Activated naive CD4-positive, alpha-beta T cell treated with anti-CD3 and anti-CD28 coated beads, Interleukin-2, amount 50 U/mL, for 72 hours (primary cell): ENCODE measurements at regions not wholly inside any gene's neighbourhood (a gene's known extent, or its start where the extent isn't known, plus 50 kb on each side); places are given as distances from the start of the nearest gene placed in this dataset.

ENCODE experiments used
- ATAC-seq, 2 donors: fragments of 150-1000 bp; cut with Tn5 transposase; 2 replicates each; pipeline ENCODE4 v1.10.0; 2021; ENCODE audit warnings: mild to moderate bottlenecking in 2 of 2, moderate library complexity in 2 of 2
- DNase-seq, 2 donors: peaks; one replicate each; pipeline ENCODE4 v3.0.0; 2021 to 2022; ENCODE audit warnings: low spot score in 2 of 2
- H3K27ac Mint-ChIP-seq, 2 donors: one replicate each; pipeline ENCODE4 v1.8.0; 2022; ENCODE audit warnings: mild to moderate bottlenecking in 2 of 2, mixed read lengths in 2 of 2
- H3K36me3 Mint-ChIP-seq, 2 donors: one replicate each; pipeline ENCODE4 v1.8.0; 2022; ENCODE audit warnings: mixed read lengths in 2 of 2
- H3K9me3 Mint-ChIP-seq, 2 donors: one replicate each; pipeline ENCODE4 v1.8.0; 2022; ENCODE audit warnings: mixed read lengths in 2 of 2

DNA sequence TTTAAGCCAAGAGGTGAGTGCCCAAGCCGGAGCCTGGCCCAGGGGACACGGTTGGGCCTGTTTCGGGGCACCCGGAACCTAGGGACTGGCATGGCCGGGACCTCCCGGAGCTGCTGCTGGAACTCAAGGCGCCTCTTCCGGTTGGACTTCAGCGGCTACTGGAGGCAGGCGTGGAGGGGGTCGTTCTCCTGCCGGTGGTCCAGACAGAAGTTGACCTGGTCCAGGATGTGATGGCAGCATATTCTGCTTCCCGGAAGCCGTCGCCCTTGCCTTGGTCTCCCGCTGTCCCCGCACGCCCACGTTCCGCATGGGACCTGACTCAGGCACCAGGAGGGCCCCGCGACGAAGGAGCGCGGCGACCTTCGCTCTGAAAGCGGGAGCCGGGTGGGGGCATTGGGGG, 240.8 kb downstream of the FOXA2 start:
- H3K9me3 Mint-ChIP-seq = no peaks in the 10 kb centered on the region
- no peak for ATAC-seq
- H3K36me3 Mint-ChIP-seq = no peaks in the 10 kb centered on the region
- DNase-seq = no peak
- H3K27ac Mint-ChIP-seq = no peak overlapping the region

GRCh38 chr20:22342410-22342809, 242.0 kb downstream of the FOXA2 start:
- Mint-ChIP-seq H3K9me3 (no peaks in the 10 kb centered on the region), H3K27ac (no peak overlapping the region), H3K36me3 (no peaks in the 10 kb centered on the region)
- DNase-seq (no peak), ATAC-seq (no peak)

DNA sequence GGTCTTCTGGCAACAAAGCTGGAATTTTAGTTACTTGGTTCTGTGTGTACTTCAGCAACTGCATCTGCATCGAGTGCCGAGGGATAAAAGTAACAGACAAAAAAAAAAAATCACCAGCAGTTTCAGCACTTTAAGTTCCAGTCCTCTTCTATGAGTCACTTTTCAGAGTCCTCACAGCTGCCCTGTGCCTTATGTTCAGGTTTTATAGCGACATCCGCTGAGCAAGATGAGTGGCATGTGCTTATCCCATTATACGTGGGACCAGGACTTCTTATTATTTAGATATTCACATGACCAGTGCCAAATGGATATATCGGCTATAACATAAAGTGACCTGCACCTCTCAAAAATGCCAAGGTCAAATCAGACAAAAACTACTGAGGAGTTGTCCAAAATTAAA, 242.9 kb downstream of the FOXA2 start:
- no peak for DNase-seq
- H3K36me3 Mint-ChIP-seq = no peaks in the 10 kb centered on the region
- no peak for ATAC-seq
- H3K9me3 Mint-ChIP-seq = no peaks in the 10 kb centered on the region
- H3K27ac Mint-ChIP-seq = no peak overlapping the region

DNA sequence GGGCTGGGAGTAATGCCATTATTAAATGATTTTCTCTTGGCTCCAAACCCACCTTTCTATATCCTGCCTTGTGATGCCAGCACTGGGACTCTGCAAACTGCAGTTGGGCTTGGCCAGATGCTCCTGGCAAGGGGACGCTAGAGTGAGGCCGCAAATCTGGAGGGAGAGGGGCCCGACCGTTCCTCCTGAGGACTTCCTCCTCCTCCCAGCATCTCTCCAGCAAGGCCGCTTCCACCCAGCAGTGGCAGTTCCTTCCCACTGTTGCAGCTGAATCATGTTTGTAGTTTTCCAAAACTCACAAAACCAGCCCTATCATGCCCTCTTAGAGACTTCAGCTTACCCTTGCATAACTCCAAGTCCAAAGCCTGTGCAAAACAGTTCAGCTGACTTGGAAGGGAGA, 244.4 kb downstream of the FOXA2 start:
- no peak overlapping the region for H3K27ac Mint-ChIP-seq
- DNase-seq (no peak), ATAC-seq (no peak)
- no peaks in the 10 kb centered on the region for H3K36me3 Mint-ChIP-seq
- no peaks in the 10 kb centered on the region for H3K9me3 Mint-ChIP-seq

DNA sequence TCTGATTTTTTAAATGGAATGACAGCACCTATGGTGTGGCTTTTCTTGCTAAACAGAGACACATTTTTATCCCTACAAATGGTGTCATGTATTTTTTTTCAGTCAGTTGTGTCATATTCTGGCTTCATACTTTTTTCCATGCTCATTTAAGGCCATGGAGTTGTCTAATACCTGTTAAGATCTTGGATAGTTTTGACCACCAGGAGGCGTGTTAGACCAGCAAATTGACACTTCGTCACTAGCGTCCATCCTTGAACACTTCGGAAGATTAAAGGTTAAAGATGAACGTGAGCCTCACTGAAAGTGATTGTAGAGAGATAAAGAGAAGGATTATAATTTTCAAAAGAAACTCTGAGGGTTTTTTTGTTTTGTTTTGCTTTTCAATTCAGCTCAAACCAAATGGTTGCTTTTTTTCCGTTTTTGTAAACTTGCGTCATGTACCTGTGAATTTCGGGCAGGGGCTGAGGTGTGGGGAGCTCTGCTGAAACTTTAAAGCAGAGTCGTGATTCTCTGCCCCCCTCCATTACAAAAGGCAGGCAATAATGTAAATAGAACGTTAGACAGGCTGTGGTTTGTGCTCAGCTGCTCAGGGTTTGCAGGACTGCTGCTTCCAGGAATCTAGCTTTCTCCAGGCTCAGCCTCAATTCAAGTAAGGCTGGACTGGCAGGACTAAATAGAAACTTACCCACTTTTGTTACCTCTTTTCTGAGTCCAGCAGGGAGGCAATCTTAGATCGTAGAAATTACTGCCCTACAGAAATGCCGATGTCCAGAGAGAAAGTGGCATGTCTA, 245.1 kb downstream of the FOXA2 start:
- peak in 1 of 2 donors; percentile 51 for DNase-seq
- Mint-ChIP-seq H3K27ac (no peak overlapping the region), H3K36me3 (no peaks in the 10 kb centered on the region), H3K9me3 (no peaks in the 10 kb centered on the region)
- peak; percentile 51 to 68 for ATAC-seq

DNA sequence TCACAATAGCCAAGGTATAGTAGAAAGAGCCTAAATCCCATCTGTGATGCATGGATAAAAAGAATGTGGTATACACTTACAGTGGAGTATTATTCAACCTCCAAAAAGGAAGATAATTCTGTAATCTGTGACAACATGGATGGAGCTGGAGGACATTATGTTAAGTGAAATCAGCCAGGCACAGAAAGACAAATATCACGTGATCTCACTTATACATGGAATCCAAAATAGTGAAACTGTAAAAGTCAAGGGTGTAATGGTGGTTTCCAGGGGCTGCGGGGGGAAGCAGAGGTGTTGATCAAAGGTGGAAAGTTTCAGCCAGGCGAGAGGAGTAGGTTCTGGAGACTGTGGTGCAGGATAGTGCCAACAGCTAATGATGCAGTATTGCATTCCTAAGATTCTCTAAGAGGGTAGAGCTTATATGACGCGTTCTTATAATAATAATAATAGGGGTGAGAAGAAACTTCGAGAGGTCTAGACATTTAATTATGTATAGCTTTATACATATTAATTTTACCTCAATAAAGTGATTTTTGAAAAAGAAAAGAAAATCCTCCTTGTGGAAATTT, 246.1 kb downstream of the FOXA2 start:
- ATAC-seq (no peak), DNase-seq (no peak)
- Mint-ChIP-seq H3K36me3 (peaks cover 0 to under 1% of the 10 kb centered on the region in 2 donors), H3K9me3 (no peaks in the 10 kb centered on the region), H3K27ac (no peak overlapping the region)

GRCh38 chr20:22335210-22335609, 249.2 kb downstream of the FOXA2 start:
- H3K9me3 Mint-ChIP-seq = no peaks in the 10 kb centered on the region
- DNase-seq (no peak), ATAC-seq (no peak)
- no peak overlapping the region for H3K27ac Mint-ChIP-seq
- H3K36me3 Mint-ChIP-seq = peaks cover 0 to 4% of the 10 kb centered on the region in 2 donors

GRCh38 chr20:22333885-22334545, 250.4 kb downstream of the FOXA2 start:
- H3K9me3 Mint-ChIP-seq = no peaks in the 10 kb centered on the region
- peak; percentile 41 to 57 for ATAC-seq
- peak in 1 of 2 donors; percentile 45 for DNase-seq
- H3K27ac Mint-ChIP-seq = no peak overlapping the region
- H3K36me3 Mint-ChIP-seq = peaks cover 0 to 4% of the 10 kb centered on the region in 2 donors

- H3K9me3 Mint-ChIP-seq = peaks cover 0 to 3% of the 10 kb centered on the region in 2 donors
- no peak for ATAC-seq
- no peak overlapping the region for H3K27ac Mint-ChIP-seq
Observed at GRCh38 chr20:22324505-22324904, 259.9 kb downstream of the FOXA2 start.

GRCh38 chr20:22322513-22322912, 261.9 kb downstream of the FOXA2 start:
- DNase-seq (no peak), ATAC-seq (no peak)
- H3K27ac Mint-ChIP-seq = no peak overlapping the region
- H3K9me3 Mint-ChIP-seq = peaks cover 0 to 6% of the 10 kb centered on the region in 2 donors
- no peaks in the 10 kb centered on the region for H3K36me3 Mint-ChIP-seq

More at GRCh38 chr20:22324505-22324904, 259.9 kb downstream of the FOXA2 start:
- DNase-seq = no peak
- H3K36me3 Mint-ChIP-seq = no peaks in the 10 kb centered on the region

DNA sequence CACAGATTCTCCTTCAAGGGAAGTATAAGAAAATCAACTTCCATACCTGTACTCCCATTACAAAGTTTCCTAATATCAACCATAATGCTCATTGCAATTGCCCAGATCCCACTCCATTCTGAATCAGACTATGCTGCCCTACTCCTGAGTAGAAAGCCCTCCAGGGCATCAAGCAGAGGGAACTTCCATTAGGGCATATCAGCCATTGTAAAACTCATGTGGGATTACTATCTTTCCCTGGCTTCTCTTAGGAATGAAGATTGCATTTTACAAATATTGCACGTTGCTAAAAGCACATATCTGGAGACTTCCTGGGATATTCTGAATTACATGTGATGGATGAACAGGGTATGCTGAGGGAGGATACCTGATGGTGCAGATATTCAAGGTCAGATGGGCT, 263.2 kb downstream of the FOXA2 start:
- no peak for DNase-seq
- no peak for ATAC-seq
- no peak overlapping the region for H3K27ac Mint-ChIP-seq
- H3K36me3 Mint-ChIP-seq = no peaks in the 10 kb centered on the region
- H3K9me3 Mint-ChIP-seq = peaks cover under 1 to 6% of the 10 kb centered on the region in 2 donors

DNA sequence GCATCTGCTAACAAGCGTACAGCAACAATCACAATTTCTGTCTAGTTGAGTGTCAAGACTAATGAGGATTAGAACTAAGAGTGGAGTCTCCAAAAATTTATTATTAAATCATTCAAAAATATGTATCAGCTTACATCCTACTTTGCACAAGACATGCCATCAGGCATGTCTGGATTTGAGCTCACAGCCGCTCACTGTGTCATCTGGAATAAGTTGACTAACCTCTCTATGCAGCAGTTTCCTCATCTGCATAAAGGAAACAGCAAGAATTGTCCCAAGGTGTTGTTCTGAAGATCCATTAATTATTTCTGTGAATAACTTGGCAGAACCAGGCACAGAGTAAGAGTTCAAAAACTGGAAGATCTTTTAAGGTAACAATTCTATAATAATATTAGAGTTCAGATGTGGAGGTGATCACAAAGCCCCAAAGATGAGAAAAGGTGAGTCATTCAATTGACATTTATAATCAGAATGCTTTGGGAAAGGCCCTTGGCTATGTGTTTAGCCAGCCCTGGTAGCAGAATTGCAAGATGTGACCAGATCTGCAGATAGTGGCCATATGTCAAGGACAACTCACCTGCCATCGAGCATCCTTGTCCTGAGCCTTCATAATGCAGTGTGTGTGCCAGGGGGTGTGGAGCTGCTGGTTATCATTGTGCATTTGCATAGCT, 264.0 kb downstream of the FOXA2 start:
- Mint-ChIP-seq H3K9me3 (peaks cover 5 to 6% of the 10 kb centered on the region in 2 donors), H3K36me3 (no peaks in the 10 kb centered on the region), H3K27ac (no peak overlapping the region)
- DNase-seq (no peak), ATAC-seq (no peak)

- no peak for ATAC-seq
- peaks cover 5 to 6% of the 10 kb centered on the region in 2 donors for H3K9me3 Mint-ChIP-seq
Observed at GRCh38 chr20:22315771-22316170, 268.6 kb downstream of the FOXA2 start.

DNA sequence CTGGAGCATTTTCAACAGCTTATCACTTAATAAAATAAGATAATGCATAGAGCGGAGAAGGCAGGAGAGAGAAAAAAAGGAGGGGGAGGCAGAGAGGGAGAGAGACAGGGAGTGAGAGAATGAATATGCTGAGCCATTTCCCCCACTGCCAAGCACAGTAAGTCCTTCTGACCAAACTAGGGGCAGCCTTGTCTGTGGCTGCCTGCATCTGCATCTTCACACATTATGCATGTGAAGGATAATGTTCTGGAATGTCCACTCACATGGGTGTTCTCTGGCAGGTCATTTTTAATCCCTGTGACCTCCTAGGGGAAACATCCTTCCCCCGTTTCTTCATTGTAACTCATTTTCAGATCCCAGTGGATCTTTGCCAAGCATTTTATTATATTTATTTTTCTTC, 269.3 kb downstream of the FOXA2 start:
- DNase-seq (no peak), ATAC-seq (no peak)
- Mint-ChIP-seq H3K9me3 (peaks cover 5 to 6% of the 10 kb centered on the region in 2 donors), H3K27ac (no peak overlapping the region), H3K36me3 (no peaks in the 10 kb centered on the region)

More at GRCh38 chr20:22315771-22316170, 268.6 kb downstream of the FOXA2 start:
- H3K27ac Mint-ChIP-seq = no peak overlapping the region
- H3K36me3 Mint-ChIP-seq = no peaks in the 10 kb centered on the region
- DNase-seq = no peak

DNA sequence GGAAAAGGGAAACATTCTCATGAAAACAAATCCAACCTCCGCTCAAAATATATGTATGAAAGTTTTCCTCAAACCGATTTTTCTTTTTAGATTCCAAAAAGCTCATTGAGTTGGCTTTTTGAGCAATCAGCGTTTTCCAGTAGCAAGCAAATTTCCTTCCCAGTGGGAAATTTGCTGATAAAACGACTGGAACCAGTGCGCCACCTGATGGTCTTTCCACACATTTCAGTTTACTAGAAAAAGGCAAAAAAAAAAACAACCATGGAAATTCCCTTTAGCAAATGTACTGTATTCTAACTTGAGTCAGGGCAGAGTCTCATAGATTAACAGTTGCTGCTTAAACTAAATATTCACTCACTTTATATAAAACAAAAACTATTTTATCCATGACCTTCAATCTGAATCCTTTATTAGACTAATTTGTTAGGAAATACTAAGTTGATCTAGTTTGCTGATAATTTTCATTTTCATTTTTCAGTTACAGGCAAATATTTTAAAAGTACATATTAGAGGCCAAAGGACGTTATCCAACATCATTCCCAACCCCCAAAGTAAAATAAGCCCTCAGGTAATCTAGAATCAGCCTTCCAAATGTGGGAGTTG, 271.5 kb downstream of the FOXA2 start:
- no peak for ATAC-seq
- Mint-ChIP-seq H3K27ac (no peak overlapping the region), H3K36me3 (no peaks in the 10 kb centered on the region), H3K9me3 (peaks cover 0 to 5% of the 10 kb centered on the region in 2 donors)
- no peak for DNase-seq

- no peak overlapping the region for H3K27ac Mint-ChIP-seq
- DNase-seq (no peak), ATAC-seq (no peak)
- H3K9me3 Mint-ChIP-seq = peaks cover under 1 to 4% of the 10 kb centered on the region in 2 donors
- no peaks in the 10 kb centered on the region for H3K36me3 Mint-ChIP-seq
Observed at GRCh38 chr20:22308934-22309333, 275.4 kb downstream of the FOXA2 start.

DNA sequence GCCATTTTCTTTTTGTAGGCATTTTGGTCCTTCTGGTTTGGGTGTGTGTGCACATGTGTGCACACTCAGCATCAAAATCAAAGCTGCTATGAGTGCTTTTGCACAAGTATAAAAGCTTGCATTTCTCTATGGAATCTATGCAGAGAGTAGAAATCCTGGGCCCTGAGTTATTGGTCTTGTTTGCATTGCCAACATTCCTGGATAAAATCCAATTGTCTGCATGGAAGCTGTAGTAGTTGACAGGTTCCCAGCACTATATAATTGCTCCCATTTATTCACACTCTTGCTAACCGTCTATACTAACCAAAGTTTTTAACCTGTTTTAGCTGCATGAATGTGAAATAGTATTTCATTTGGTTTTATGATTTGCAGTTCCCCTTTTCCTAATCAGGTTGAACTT, 277.0 kb downstream of the FOXA2 start:
- Mint-ChIP-seq H3K27ac (no peak overlapping the region), H3K9me3 (peaks cover 5 to 7% of the 10 kb centered on the region in 2 donors), H3K36me3 (no peaks in the 10 kb centered on the region)
- DNase-seq (no peak), ATAC-seq (no peak)
